KMS-11 (cell line): ENCODE measurements at regions not wholly inside any gene's neighbourhood (a gene's known extent, or its start where the extent isn't known, plus 50 kb on each side); places are given as distances from the start of the nearest gene placed in this dataset.

Experiments used
- H2AFZ ChIP-seq: fragments of 200-600 bp; sonication (generic); 2 replicates; pipeline ENCODE4 v1.6.1; 2016; ENCODE audit warnings: antibody characterized with exemption, mixed run types, low read depth
- H3K27ac ChIP-seq: fragments of 200-600 bp; sonication (generic); 2 replicates; pipeline ENCODE4 v1.6.1; 2016; ENCODE audit warnings: mild to moderate bottlenecking, mixed run types
- H3K27me3 ChIP-seq: fragments of 200-600 bp; sonication (generic); 2 replicates; pipeline ENCODE4 v1.6.1; 2017; ENCODE audit warnings: mild to moderate bottlenecking, low read depth, mixed run types, moderate library complexity; ENCODE audit not compliant: insufficient read depth
- H3K36me3 ChIP-seq: fragments of 200-600 bp; sonication (generic); 2 replicates; pipeline ENCODE4 v1.6.1; 2017; ENCODE audit warnings: mild to moderate bottlenecking, mixed run types; ENCODE audit not compliant: insufficient read depth
- H3K4me1 ChIP-seq: fragments of 200-600 bp; sonication (generic); 2 replicates; pipeline ENCODE4 v1.6.1; 2016; ENCODE audit warnings: mild to moderate bottlenecking, low read depth, mixed run types; ENCODE audit not compliant: poor library complexity, severe bottlenecking
- H3K4me2 ChIP-seq: fragments of 200-600 bp; sonication (generic); 2 replicates; pipeline ENCODE4 v1.7.0; 2016; ENCODE audit warnings: mild to moderate bottlenecking, mixed run types
- H3K4me3 ChIP-seq: fragments of 200-600 bp; sonication (generic); IDR thresholded peaks from 2 replicates; pipeline ENCODE4 v1.6.1; 2017; ENCODE audit warnings: low read depth, low read length, mixed read lengths; ENCODE audit not compliant: insufficient read depth
- H3K79me2 ChIP-seq: fragments of 200-600 bp; sonication (generic); 2 replicates; pipeline ENCODE4 v1.6.1; 2016; ENCODE audit warnings: low read depth, mixed run types; ENCODE audit not compliant: insufficient read depth
- H3K9ac ChIP-seq: fragments of 200-600 bp; sonication (generic); 2 replicates; pipeline ENCODE4 v1.6.1; 2016; ENCODE audit warnings: mild to moderate bottlenecking, mixed run types
- H4K20me1 ChIP-seq: fragments of 200-600 bp; sonication (generic); 2 replicates; pipeline ENCODE4 v1.6.1; 2016; ENCODE audit warnings: mild to moderate bottlenecking, mixed run types; ENCODE audit not compliant: insufficient read depth
- CTCF ChIP-seq: fragments of 200-600 bp; sonication (generic); conservative IDR thresholded peaks from 2 replicates; pipeline ENCODE4 v1.6.1; 2017; ENCODE audit warnings: low read depth, mild to moderate bottlenecking, antibody characterized with exemption, low read length, moderate library complexity, mixed read lengths

- H3K79me2 ChIP-seq = no peaks in the 10 kb centered on the region
- H3K27ac ChIP-seq = no peak overlapping the region
- H4K20me1 ChIP-seq = no peaks in the 10 kb centered on the region
- no peak overlapping the region for H3K9ac ChIP-seq
- H3K4me2 ChIP-seq = no peak overlapping the region
- TF ChIP-seq CTCF = no peak
- H2AFZ ChIP-seq = no peak overlapping the region
- no peaks in the 10 kb centered on the region for H3K27me3 ChIP-seq
- no peaks in the 10 kb centered on the region for H3K4me1 ChIP-seq
- no peaks in the 10 kb centered on the region for H3K36me3 ChIP-seq
- H3K4me3 ChIP-seq = no peak overlapping the region
These were observed 162.6 kb upstream of the TWIST2 start for GRCh38 chr2:238685327-238685709.

GRCh38 chr2:238685713-238686112 lies 162.2 kb upstream of the TWIST2 start:
- Histone ChIP-seq H2AFZ (no peak overlapping the region), H3K4me1 (no peaks in the 10 kb centered on the region), H3K4me2 (no peak overlapping the region), H3K9ac (no peak overlapping the region), H3K27me3 (no peaks in the 10 kb centered on the region), H4K20me1 (no peaks in the 10 kb centered on the region), H3K79me2 (no peaks in the 10 kb centered on the region), H3K27ac (no peak overlapping the region), H3K36me3 (no peaks in the 10 kb centered on the region), H3K4me3 (no peak overlapping the region)
- TF ChIP-seq CTCF = no peak

- Histone ChIP-seq H3K4me3 (no peak overlapping the region), H3K79me2 (no peaks in the 10 kb centered on the region), H3K36me3 (no peaks in the 10 kb centered on the region), H3K27me3 (no peaks in the 10 kb centered on the region), H2AFZ (no peak overlapping the region), H3K27ac (no peak overlapping the region), H4K20me1 (no peaks in the 10 kb centered on the region), H3K4me1 (no peaks in the 10 kb centered on the region), H3K4me2 (no peak overlapping the region), H3K9ac (no peak overlapping the region)
- no peak for TF ChIP-seq CTCF
These were observed 161.7 kb upstream of the TWIST2 start for GRCh38 chr2:238686223-238686622.

- Histone ChIP-seq H3K27me3 (no peaks in the 10 kb centered on the region), H3K4me1 (no peaks in the 10 kb centered on the region), H3K36me3 (no peaks in the 10 kb centered on the region), H2AFZ (no peak overlapping the region), H3K9ac (no peak overlapping the region), H3K27ac (no peak overlapping the region), H3K79me2 (no peaks in the 10 kb centered on the region), H4K20me1 (no peaks in the 10 kb centered on the region), H3K4me3 (no peak overlapping the region), H3K4me2 (no peak overlapping the region)
- TF ChIP-seq CTCF = no peak
These were observed 159.4 kb upstream of the TWIST2 start for GRCh38 chr2:238688193-238689153.
